Iris pigment epithelial cell (primary cell): ENCODE measurements at regions not wholly inside any gene's neighbourhood (a gene's known extent, or its start where the extent isn't known, plus 50 kb on each side); places are given as distances from the start of the nearest gene placed in this dataset.
A peak's percentile ranks its signal among the peaks of the same experiment; 100 is the strongest.
"Not testable (repeated sequence)": the region's sequence is repeated elsewhere in the genome, so short reads cannot be mapped to it uniquely, and the experiment has no call there.

Experiments used
- DNase-seq: peaks from one replicate; pipeline ENCODE4 v3.0.0-alpha.2; 2011; ENCODE audit warnings: low read depth

- DNase-seq: peak; percentile 18
Observed at GRCh38 chr2:234558642-234559041, 61.8 kb upstream of the ARL4C start.

DNA sequence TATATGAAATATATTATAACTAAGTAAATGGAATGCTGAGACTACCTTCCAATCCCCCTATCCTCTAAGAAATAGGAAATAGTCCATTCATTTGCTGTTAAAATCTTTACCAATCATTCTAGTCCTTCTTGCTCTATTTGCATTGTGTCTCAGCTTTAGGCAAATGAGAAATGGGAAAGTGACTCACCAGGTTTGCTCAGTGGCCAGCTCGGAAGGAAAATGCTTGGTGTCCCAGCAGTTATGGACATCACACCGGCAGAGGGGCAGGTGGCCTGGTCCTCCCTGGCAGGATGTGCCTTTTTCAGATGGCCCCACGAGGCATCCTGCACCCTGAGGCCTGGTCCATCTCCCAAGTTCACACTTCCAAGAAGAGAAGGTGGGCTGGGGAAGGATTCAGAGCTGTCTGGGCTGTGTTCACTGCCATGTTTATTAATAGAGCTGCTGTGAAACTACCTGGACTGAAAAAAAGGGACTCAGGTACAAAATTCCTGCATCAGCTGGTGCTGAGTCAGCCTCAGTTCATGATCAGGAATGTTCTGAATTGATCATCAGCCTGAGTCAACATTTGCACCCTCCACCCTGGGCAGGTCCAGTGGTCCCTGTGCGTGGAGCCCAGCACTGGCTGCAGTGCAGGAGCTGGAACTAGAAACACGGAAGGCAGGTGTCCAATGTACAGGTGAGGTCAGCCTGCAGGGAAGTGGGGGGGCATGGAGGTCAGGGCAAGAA lies 60.1 kb upstream of the ARL4C start:
- peak; percentile 31 for DNase-seq

DNA sequence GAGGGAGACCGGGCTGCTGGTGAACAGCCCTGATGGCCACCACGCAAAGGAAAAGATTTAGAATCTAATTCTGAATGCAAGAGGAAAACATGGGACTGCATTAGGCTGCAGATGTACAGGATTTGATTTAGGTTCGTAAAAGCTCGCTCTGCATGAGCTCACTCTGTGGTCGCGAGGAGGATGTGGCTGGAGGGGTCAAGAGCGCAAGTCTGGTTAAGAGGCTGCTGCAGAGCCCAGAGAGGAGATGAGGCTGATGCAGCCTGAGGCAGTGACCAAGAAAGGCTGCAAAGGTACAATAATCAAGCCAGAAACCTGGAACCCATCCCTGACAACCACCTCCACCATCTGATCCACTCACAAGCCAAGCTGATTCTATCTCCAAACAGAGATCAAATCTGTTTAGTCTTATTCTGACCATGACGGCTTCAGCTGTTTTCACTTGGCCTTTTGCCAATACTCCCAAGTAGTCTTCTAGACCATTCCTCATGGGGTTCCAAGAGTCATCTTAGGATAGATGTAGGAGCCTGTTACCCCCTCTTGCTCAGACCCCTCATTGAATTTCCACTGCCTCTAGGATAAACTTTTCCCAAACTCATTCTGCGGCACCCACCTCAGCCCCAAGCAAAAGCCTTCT lies 58.9 kb upstream of the ARL4C start:
- DNase-seq: peak; percentile 50

- no peak for DNase-seq
Observed at GRCh38 chr2:234555161-234555560, 58.3 kb upstream of the ARL4C start.

DNA sequence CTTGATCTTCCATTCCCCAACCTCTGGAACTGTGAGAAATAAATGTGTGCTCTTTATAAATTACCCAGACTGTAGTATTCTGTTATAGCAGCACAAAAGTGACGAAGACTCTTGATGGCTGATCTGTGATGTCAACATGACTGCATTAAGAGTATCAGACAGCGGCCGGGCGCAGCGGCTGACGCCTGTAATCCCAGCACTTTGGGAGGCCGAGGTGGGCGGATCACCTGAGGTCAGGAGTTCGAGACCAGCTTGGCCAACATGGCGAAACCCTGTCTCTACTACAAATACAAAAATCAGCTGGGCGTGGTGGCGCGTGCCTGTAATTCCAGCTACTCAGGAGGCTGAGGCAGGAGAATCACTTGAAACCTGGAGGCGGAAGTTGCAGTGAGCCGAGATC lies 56.3 kb upstream of the ARL4C start:
- DNase-seq: not testable (repeated sequence)

GRCh38 chr2:234550511-234551107 lies 53.7 kb upstream of the ARL4C start:
- DNase-seq: peak; percentile 75

DNA sequence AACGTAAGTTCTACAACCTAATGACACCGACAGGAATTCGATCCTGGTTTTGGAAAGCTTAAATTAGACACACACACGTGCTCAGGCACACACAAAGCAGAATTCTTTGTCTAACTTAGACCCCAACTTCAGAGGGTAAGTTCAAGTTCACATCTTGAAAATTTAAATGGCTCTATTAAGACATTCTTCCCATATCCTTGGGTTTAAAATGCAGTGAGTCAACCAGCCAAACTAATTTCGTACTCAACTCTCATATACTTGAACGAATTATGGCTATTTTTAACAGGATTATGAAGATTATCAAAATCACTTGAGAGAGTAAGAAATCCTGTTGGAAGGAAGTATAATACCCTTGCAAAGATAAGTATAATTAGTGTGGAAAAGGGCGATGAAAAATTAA lies 53.2 kb upstream of the ARL4C start:
- DNase-seq: no peak

- DNase-seq: peak; percentile 20
Observed at GRCh38 chr2:234548695-234549420, 52.0 kb upstream of the ARL4C start.

DNA sequence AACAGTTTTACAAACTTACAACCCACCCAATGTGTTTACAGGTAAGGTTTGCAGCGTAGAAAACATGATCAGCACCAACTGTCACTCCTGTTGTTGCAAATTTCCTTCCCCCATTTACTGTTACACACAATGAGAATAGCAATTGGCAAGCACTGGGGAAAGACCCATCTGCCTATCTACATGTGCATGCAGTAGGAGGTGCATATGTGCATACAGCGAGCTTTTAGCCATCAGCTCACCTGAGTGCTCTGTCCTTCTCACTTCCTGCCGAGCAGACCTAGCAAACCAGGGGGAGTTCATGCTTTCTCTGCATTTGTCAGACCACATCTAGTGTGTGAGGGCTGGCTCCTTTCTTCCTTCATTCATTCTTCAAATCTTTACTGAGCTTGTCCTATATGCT lies 49.9 kb upstream of the ARL4C start:
- DNase-seq: no peak
